HepG2 (cell line): ENCODE measurements at regions not wholly inside any gene's neighbourhood (a gene's known extent, or its start where the extent isn't known, plus 50 kb on each side); places are given as distances from the start of the nearest gene placed in this dataset.

Experiments
- ATAC-seq: fragments of 200-7000 bp; cut with Tn5 transposase; 3 replicates; pipeline ENCODE4 v1.9.1; 2020; ENCODE audit warnings: mild to moderate bottlenecking, moderate library complexity
- BruUV-seq: library from RNA; stranded (reverse); fragments of 400-500 nt; replicated peaks from 2 replicates; lab custom pipeline; 2021; lab: Mats Ljungman, UMichigan
- CTCF ChIA-PET: fragments of 300-600 bp; formaldehyde crosslinking; extraction: SDS; loops from one replicate; lab custom pipeline; 2021; ENCODE audit warnings: low total read pairs, inconsistent platforms, low intra/inter-chr PET ratio; lab: Yijun Ruan, JAX
- POLR2A ChIA-PET: fragments of 350-600 bp; sonication (Branson Sonifier 250); formaldehyde crosslinking; loops from one replicate; lab custom pipeline; 2020; ENCODE audit warnings: antibody characterized with exemption, inconsistent platforms; lab: Yijun Ruan, JAX
- DNase-seq: peaks from one replicate; pipeline ENCODE4 v3.0.0-alpha.2; 2015; ENCODE audit warnings: low spot score
- FAIRE-seq: peaks from 3 replicates; lab custom pipeline; 2011; peaks lifted over from hg19 to GRCh38; lab: Jason Lieb, UNC
- H2AFZ ChIP-seq: one replicate; pipeline ENCODE4 v1.6.1; 2011; ENCODE audit warnings: low read length, inconsistent platforms
- H3K27ac ChIP-seq: fragments of 300-600 bp; 3 replicates; pipeline ENCODE4 v1.8.0; 2011; ENCODE audit warnings: mixed run types, mild to moderate bottlenecking, mixed read lengths, low read length, inconsistent platforms; ENCODE audit not compliant: insufficient read depth; ENCODE audit errors: extremely low read length
- H3K27me3 ChIP-seq, 2 experiments: fragments of 200-600 bp in 1 of 2; 2 replicates in 1 of 2; 3 replicates in 1 of 2; pipeline versions ENCODE4 v1.6.0 to v1.8.0; 2011; ENCODE audit warnings: low read length in 2 of 2, mild to moderate bottlenecking in 2 of 2, moderate library complexity in 2 of 2, inconsistent platforms in 1 of 2; ENCODE audit not compliant: insufficient read depth in 2 of 2, control insufficient read depth in 1 of 2
- H3K36me3 ChIP-seq, 2 experiments: fragments of 200-600 bp in 1 of 2; replicated peaks in 1 of 2; 2 replicates in 1 of 2; 3 replicates in 1 of 2; pipeline versions ENCODE4 v1.5.1 to v1.8.0; 2011; ENCODE audit warnings: low read length in 2 of 2, inconsistent platforms in 1 of 2; ENCODE audit not compliant: insufficient read depth in 2 of 2, control insufficient read depth in 1 of 2
- H3K4me1 ChIP-seq: 2 replicates; pipeline ENCODE4 v1.5.1; 2012; ENCODE audit warnings: low read length, inconsistent platforms; ENCODE audit not compliant: insufficient read depth
- H3K4me2 ChIP-seq: 2 replicates; pipeline ENCODE4 v1.6.0; 2011; ENCODE audit warnings: low read depth, low read length, inconsistent platforms
- H3K4me3 ChIP-seq, 3 experiments: fragments of 200-600 bp in 1 of 3; sonication (generic), shearing (Covaris generic) in 1 of 3; replicated peaks in 1 of 3; 2 replicates each; pipeline ENCODE4 v1.5.1; 2011 to 2016; ENCODE audit warnings: low read length in 3 of 3, inconsistent platforms in 2 of 3, low read depth in 2 of 3, mild to moderate bottlenecking in 2 of 3, control low read depth in 1 of 3, mixed read lengths in 1 of 3; ENCODE audit not compliant: insufficient read depth in 1 of 3
- H3K79me2 ChIP-seq: one replicate; pipeline ENCODE4 v1.6.1; 2011; ENCODE audit warnings: low read length, inconsistent platforms; ENCODE audit not compliant: insufficient read depth
- H3K9ac ChIP-seq: 2 replicates; pipeline ENCODE4 v1.6.0; 2011; ENCODE audit warnings: mild to moderate bottlenecking, low read depth, low read length, inconsistent platforms; ENCODE audit not compliant: insufficient read depth
- H3K9me3 ChIP-seq: 2 replicates; pipeline ENCODE4 v1.5.1; 2012; ENCODE audit warnings: mild to moderate bottlenecking, low read length
- H4K20me1 ChIP-seq: 2 replicates; pipeline ENCODE4 v1.6.0; 2011; ENCODE audit warnings: inconsistent platforms, mild to moderate bottlenecking, low read length, moderate library complexity; ENCODE audit not compliant: insufficient read depth
- ESRRA ChIP-seq: sonication (generic); formaldehyde crosslinking; IDR thresholded peaks from 2 replicates; pipeline ENCODE4 v1.5.1; 2020; ENCODE audit warnings: mild to moderate bottlenecking, low read depth, missing genetic modification reagents
- KMT2A ChIP-seq: sonication (generic); formaldehyde crosslinking; IDR thresholded peaks from 2 replicates; pipeline ENCODE4 v1.4.0; 2020; ENCODE audit warnings: missing genetic modification reagents
- PHF20 ChIP-seq: sonication (generic); formaldehyde crosslinking; IDR thresholded peaks from 2 replicates; pipeline ENCODE4 v1.5.0; 2020; ENCODE audit warnings: mild to moderate bottlenecking, missing genetic modification reagents
- RAD51 ChIP-seq: fragments of 450-650 bp; IDR thresholded peaks from 2 replicates; pipeline ENCODE4 v1.6.1; 2016; ENCODE audit warnings: borderline replicate concordance
- ZNF17 ChIP-seq: sonication (generic); formaldehyde crosslinking; IDR thresholded peaks from 2 replicates; pipeline ENCODE4 v1.5.0; 2020; ENCODE audit warnings: mild to moderate bottlenecking, missing genetic modification reagents
- ZNF343 ChIP-seq: sonication (generic); formaldehyde crosslinking; IDR thresholded peaks from 2 replicates; pipeline ENCODE4 v1.4.0; 2020; ENCODE audit warnings: mild to moderate bottlenecking, missing genetic modification reagents
- ZNF737 ChIP-seq: sonication (generic); formaldehyde crosslinking; IDR thresholded peaks from 2 replicates; pipeline ENCODE4 v1.5.0; 2020; ENCODE audit warnings: missing genetic modification reagents, mild to moderate bottlenecking, borderline replicate concordance
- ZNF776 ChIP-seq: sonication (generic); formaldehyde crosslinking; IDR thresholded peaks from 2 replicates; pipeline ENCODE4 v1.4.0; 2020; ENCODE audit warnings: mild to moderate bottlenecking, missing genetic modification reagents
- WGBS: methylation state at CpG from one replicate; pipeline ENCODE4 v1.1.6; 2017; ENCODE audit warnings: low lambda C conversion rate; 5-methylcytosine and 5-hydroxymethylcytosine counted together
- in situ Hi-C: cut with HindIII; loops from 2 replicates; pipeline ENCODE4 v1.10.0; 2017; ENCODE audit warnings: low pct_unique_long_range_greater_than_20kb; ENCODE audit not compliant: extremely low pct_ligation_motif_present
- intact Hi-C: fragments of 100-400 bp; cut with micrococcal nuclease; formaldehyde crosslinking; loops from one replicate; pipeline ENCODE4 v1.10.0; 2022; ENCODE audit not compliant: unreplicated experiment
- TF ChIP-seq, protein P1 (sequence below), 2 experiments: sonication (generic) in 1 of 2; formaldehyde crosslinking in 1 of 2; IDR thresholded peaks; 2 replicates each; pipeline versions ENCODE4 v1.5.1 to v1.6.1; 2011 to 2020; ENCODE audit warnings: borderline replicate concordance in 1 of 2, low read depth in 1 of 2, low read length in 1 of 2, mild to moderate bottlenecking in 1 of 2, missing genetic modification reagents in 1 of 2, moderate library complexity in 1 of 2
- TF ChIP-seq, protein P2 (sequence below): sonication (generic); formaldehyde crosslinking; conservative IDR thresholded peaks from 2 replicates; pipeline ENCODE4 v1.4.0; 2020; ENCODE audit warnings: missing genetic modification reagents

DNA sequence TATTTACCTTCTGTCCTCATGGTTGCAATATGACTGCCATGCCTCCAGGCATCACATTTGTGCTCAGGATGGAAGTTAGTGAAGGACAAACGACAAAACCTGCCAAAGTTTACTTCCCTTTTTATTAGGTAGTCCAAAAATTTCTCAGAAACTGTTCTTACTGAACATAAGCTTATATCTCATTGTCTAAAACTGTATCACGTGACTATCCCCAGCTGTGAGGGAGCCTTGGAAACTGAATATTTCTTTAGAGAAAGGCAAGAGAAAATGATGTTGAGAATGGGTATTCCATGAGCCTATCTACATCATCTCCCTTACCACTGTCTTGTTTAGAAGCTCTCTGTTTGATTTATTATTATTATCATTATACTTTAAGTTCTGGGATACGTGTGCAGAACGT is 169.1 kb upstream of the ADRA1D start:
- Histone ChIP-seq H4K20me1 (no peaks in the 10 kb centered on the region), H3K27me3 (no peaks in the 10 kb centered on the region), H3K36me3 (no peaks in the 10 kb centered on the region), H3K4me2 (no peak overlapping the region), H3K27ac (no peak overlapping the region), H3K9ac (no peak overlapping the region), H3K4me1 (no peaks in the 10 kb centered on the region), H2AFZ (no peak overlapping the region), H3K4me3 (no peak overlapping the region), H3K9me3 (no peaks in the 10 kb centered on the region), H3K79me2 (no peaks in the 10 kb centered on the region)
- TF ChIP-seq, protein P1, sequence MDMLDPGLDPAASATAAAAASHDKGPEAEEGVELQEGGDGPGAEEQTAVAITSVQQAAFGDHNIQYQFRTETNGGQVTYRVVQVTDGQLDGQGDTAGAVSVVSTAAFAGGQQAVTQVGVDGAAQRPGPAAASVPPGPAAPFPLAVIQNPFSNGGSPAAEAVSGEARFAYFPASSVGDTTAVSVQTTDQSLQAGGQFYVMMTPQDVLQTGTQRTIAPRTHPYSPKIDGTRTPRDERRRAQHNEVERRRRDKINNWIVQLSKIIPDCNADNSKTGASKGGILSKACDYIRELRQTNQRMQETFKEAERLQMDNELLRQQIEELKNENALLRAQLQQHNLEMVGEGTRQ (IDR thresholded peaks at IDR 0.05; ENCODE audit: low read depth, low read length), result peak; percentile 68
- TF ChIP-seq, protein P1 (CRISPR knock-in tag; IDR thresholded peaks at IDR 0.05; ENCODE audit: borderline replicate concordance), result no peak
- TF ChIP-seq RAD51, result peak; percentile 92
- TF ChIP-seq ESRRA (CRISPR knock-in tag), result no peak
- no peak for TF ChIP-seq PHF20
- TF ChIP-seq KMT2A (CRISPR knock-in tag), result no peak
- TF ChIP-seq, protein P2, sequence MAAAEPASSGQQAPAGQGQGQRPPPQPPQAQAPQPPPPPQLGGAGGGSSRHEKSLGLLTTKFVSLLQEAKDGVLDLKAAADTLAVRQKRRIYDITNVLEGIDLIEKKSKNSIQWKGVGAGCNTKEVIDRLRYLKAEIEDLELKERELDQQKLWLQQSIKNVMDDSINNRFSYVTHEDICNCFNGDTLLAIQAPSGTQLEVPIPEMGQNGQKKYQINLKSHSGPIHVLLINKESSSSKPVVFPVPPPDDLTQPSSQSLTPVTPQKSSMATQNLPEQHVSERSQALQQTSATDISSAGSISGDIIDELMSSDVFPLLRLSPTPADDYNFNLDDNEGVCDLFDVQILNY (CRISPR knock-in tag), result no peak
- TF ChIP-seq ZNF737 (CRISPR knock-in tag), result no peak
- TF ChIP-seq ZNF343, result no peak
- TF ChIP-seq ZNF17 (CRISPR knock-in tag), result no peak
- no peak for TF ChIP-seq ZNF776
- FAIRE-seq, result no peak
- in situ Hi-C loops (no loop called here), intact Hi-C loops (no loop called here)
- 40% methylated on average over 4 of the region's 4 CpGs for WGBS
- ATAC-seq, result no peak
- POLR2A ChIA-PET, result no interaction called here
- no TSS peak for BruUV-seq
- no peak for DNase-seq
- CTCF ChIA-PET, result no interaction called here
